HFFc6 (cell line): ENCODE measurements at regions not wholly inside any gene's neighbourhood (a gene's known extent, or its start where the extent isn't known, plus 50 kb on each side); places are given as distances from the start of the nearest gene placed in this dataset.

Experiments used
- DNase-seq: peaks from one replicate; pipeline ENCODE4 v3.0.0-alpha.2; 2018
- H3K27ac Mint-ChIP-seq: 2 replicates; pipeline ENCODE4 v1.8.0; 2020; ENCODE audit warnings: mild to moderate bottlenecking, mixed read lengths
- H3K27me3 Mint-ChIP-seq: 2 replicates; pipeline ENCODE4 v1.8.0; 2021; ENCODE audit warnings: mild to moderate bottlenecking, moderate library complexity, mixed read lengths; ENCODE audit not compliant: insufficient read depth
- H3K36me3 Mint-ChIP-seq: 2 replicates; pipeline ENCODE4 v1.8.0; 2021; ENCODE audit warnings: low read depth, mixed read lengths
- H3K4me1 Mint-ChIP-seq: 2 replicates; pipeline ENCODE4 v1.8.0; 2020; ENCODE audit warnings: low read depth, mixed read lengths
- H3K4me3 Mint-ChIP-seq: 2 replicates; pipeline ENCODE4 v1.8.0; 2020; ENCODE audit warnings: mild to moderate bottlenecking, moderate library complexity, mixed read lengths
- H3K9me3 Mint-ChIP-seq: 2 replicates; pipeline ENCODE4 v1.8.0; 2020; ENCODE audit warnings: mild to moderate bottlenecking, mixed read lengths
- CTCF ChIP-seq: fragments of 200-600 bp; sonication (generic); IDR thresholded peaks from 2 replicates; pipeline ENCODE4 v1.5.0; 2021; ENCODE audit warnings: antibody characterized with exemption, mild to moderate bottlenecking

DNA sequence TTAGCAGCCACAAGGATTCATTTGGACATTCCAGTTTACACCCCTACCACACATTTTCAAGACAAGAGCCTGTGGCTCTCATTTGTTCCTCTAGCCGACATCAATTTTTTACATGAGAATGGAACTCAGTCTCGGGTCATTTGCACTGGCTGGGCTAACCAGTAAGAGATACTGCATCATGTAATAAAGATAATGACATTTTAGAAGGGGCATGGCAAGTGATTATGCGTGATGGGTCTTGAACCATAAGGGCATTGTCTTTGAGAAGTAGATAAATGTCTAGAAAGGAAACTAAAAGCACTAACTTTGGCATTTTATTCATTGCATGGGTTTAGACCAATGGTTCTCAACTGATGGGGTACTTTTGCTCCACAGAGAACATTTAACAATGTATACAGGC lies 146.0 kb upstream of the GRM7 start:
- no peak overlapping the region for H3K4me3 Mint-ChIP-seq
- TF ChIP-seq CTCF = no peak
- H3K4me1 Mint-ChIP-seq = no peaks in the 10 kb centered on the region
- H3K36me3 Mint-ChIP-seq = no peaks in the 10 kb centered on the region
- DNase-seq = no peak
- H3K27me3 Mint-ChIP-seq = no peaks in the 10 kb centered on the region
- peaks cover 25% of the 10 kb centered on the region for H3K9me3 Mint-ChIP-seq
- no peak overlapping the region for H3K27ac Mint-ChIP-seq

GRCh38 chr3:6716420-6716819 lies 144.5 kb upstream of the GRM7 start:
- H3K36me3 Mint-ChIP-seq = no peaks in the 10 kb centered on the region
- no peaks in the 10 kb centered on the region for H3K4me1 Mint-ChIP-seq
- no peak for TF ChIP-seq CTCF
- H3K4me3 Mint-ChIP-seq = no peak overlapping the region
- H3K27me3 Mint-ChIP-seq = no peaks in the 10 kb centered on the region
- H3K27ac Mint-ChIP-seq = no peak overlapping the region
- peaks cover 37% of the 10 kb centered on the region for H3K9me3 Mint-ChIP-seq
- DNase-seq = no peak

DNA sequence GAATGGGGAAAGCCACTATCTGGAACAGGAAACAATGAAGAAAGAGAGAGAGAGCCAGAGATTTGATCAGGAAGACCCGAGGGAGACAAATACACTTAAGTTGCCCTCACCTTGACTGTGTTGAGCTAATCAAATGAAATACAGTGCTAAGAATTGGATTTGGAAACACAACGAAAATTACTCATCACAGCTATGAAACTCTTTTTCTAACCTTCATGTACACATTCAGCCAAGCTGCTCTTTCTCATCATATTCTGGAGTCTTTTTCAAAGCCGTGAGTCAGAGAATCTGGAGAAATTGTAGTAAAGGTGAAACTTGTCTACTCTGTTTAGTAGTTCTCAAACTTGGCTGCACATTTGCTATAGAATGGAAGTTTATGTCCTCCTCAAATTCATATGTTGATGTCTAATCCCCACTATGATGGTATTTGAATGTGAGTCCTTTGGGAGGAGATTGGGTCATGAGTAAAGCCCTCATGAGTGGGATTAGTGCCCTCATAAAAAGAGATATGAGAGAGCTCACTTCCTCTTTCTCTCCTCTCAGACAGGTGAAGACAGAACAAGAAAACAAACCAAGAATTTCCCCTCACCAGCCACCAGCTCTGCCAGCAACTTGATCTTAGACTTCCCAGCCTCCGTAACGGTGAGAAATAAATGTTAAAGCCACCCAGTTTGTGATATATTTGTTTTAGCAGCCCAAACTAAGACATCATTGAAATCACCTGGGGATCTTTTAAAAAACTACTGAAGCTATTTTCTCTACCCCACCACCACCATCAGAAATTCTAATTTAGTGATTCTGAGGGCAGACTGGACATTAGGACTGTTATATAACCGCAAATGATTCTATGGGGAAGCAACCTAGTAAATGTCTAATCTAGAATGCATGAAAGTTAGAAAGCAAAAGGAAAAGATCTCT lies 143.6 kb upstream of the GRM7 start:
- Mint-ChIP-seq H3K36me3 (no peaks in the 10 kb centered on the region; the same call in 1 of the 2 replicates), H3K4me3 (no peak overlapping the region), H3K9me3 (peaks cover 44% of the 10 kb centered on the region), H3K27me3 (no peaks in the 10 kb centered on the region), H3K27ac (no peak overlapping the region), H3K4me1 (no peaks in the 10 kb centered on the region)
- TF ChIP-seq CTCF = no peak
- DNase-seq = no peak

DNA sequence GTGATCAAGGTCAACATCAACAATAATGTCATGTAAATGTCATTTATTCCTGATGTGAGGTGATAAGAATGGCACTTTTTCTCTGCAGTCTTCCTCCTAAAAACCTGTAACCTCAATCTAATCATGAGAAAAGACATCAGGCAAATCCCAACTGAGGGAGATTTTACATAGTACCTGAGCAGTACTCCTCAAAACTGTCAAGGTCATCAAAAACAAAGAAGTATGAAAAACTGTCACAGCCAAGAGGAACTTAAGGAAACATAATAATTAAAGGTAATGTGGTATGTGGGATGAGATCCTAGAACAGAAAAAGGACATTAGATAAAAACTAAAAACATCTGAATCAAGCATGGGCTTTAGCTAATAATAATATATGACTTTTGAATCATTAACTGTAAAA lies 140.9 kb upstream of the GRM7 start:
- Mint-ChIP-seq H3K4me3 (no peak overlapping the region), H3K9me3 (peaks cover 48% of the 10 kb centered on the region), H3K27ac (no peak overlapping the region), H3K4me1 (no peaks in the 10 kb centered on the region), H3K36me3 (no peaks in the 10 kb centered on the region; the same call in 1 of the 2 replicates), H3K27me3 (no peaks in the 10 kb centered on the region)
- no peak for DNase-seq
- no peak for TF ChIP-seq CTCF

GRCh38 chr3:6721491-6721890 lies 139.4 kb upstream of the GRM7 start:
- H3K27me3 Mint-ChIP-seq = no peaks in the 10 kb centered on the region
- DNase-seq = no peak
- H3K36me3 Mint-ChIP-seq = no peaks in the 10 kb centered on the region; the same call in 1 of the 2 replicates
- H3K27ac Mint-ChIP-seq = no peak overlapping the region
- H3K4me3 Mint-ChIP-seq = no peak overlapping the region
- TF ChIP-seq CTCF = no peak
- H3K4me1 Mint-ChIP-seq = no peaks in the 10 kb centered on the region
- peaks cover 54% of the 10 kb centered on the region for H3K9me3 Mint-ChIP-seq
